Esophagus squamous epithelium (tissue), 5 donors: ENCODE measurements at regions not wholly inside any gene's neighbourhood (a gene's known extent, or its start where the extent isn't known, plus 50 kb on each side); places are given as distances from the start of the nearest gene placed in this dataset.

Source experiments
- DNase-seq: peaks from one replicate; lab custom pipeline; 2025; lab: John Stamatoyannopoulos, UW
- H3K27ac ChIP-seq, 4 donors: fragments of 200-600 bp; sonication (generic); one replicate each; pipeline ENCODE4 v1.5.1; 2016 to 2019; ENCODE audit warnings: mild to moderate bottlenecking in 1 of 4
- H3K27me3 ChIP-seq, 4 donors: fragments of 200-600 bp; sonication (generic); 1 replicate in 3 of 4; 2 replicates in 1 of 4; pipeline versions ENCODE4 v1.5.1 to v1.6.0; 2017 to 2021; ENCODE audit warnings: antibody characterized with exemption in 1 of 4
- H3K36me3 ChIP-seq, 3 donors: fragments of 200-600 bp; sonication (generic); one replicate each; pipeline ENCODE4 v1.5.1; 2016 to 2019
- H3K4me1 ChIP-seq, 3 donors: fragments of 200-600 bp; sonication (generic); one replicate each; pipeline ENCODE4 v1.5.1; 2017 to 2019
- H3K4me3 ChIP-seq, 4 donors: fragments of 200-600 bp; sonication (generic); 1 replicate in 3 of 4; 2 replicates in 1 of 4; pipeline ENCODE4 v1.5.1; 2016 to 2019; ENCODE audit warnings: mild to moderate bottlenecking in 2 of 4, moderate library complexity in 1 of 4
- H3K9me3 ChIP-seq, 3 donors: fragments of 200-600 bp; sonication (generic); one replicate each; pipeline ENCODE4 v1.5.1; 2016 to 2019
- CTCF ChIP-seq, 6 experiments: fragments of 450-650 bp in 4 of 6; fragments of 200-600 bp in 2 of 6; sonication (generic) in 2 of 6; IDR thresholded peaks; one replicate each; pipeline ENCODE4 v1.5.1; 2016 to 2019; ENCODE audit warnings: antibody characterized with exemption in 6 of 6, mild to moderate bottlenecking in 4 of 6, moderate library complexity in 4 of 6
- POLR2A ChIP-seq, 4 donors: fragments of 450-650 bp; IDR thresholded peaks; one replicate each; pipeline ENCODE4 v1.6.1; 2017; ENCODE audit warnings: antibody characterized with exemption in 4 of 4, mild to moderate bottlenecking in 4 of 4, moderate library complexity in 3 of 4
- WGBS, 2 donors: methylation state at CpG; one replicate each; pipeline ENCODE4 v1.1.5; 2018; 5-methylcytosine and 5-hydroxymethylcytosine counted together
- intact Hi-C: fragments of 100-400 bp; cut with DNase I; formaldehyde crosslinking; loops from one replicate; pipeline ENCODE4 v1.15.0; 2022
- donor health status: DM: yes; HTN: yes; CAD: no.

DNA sequence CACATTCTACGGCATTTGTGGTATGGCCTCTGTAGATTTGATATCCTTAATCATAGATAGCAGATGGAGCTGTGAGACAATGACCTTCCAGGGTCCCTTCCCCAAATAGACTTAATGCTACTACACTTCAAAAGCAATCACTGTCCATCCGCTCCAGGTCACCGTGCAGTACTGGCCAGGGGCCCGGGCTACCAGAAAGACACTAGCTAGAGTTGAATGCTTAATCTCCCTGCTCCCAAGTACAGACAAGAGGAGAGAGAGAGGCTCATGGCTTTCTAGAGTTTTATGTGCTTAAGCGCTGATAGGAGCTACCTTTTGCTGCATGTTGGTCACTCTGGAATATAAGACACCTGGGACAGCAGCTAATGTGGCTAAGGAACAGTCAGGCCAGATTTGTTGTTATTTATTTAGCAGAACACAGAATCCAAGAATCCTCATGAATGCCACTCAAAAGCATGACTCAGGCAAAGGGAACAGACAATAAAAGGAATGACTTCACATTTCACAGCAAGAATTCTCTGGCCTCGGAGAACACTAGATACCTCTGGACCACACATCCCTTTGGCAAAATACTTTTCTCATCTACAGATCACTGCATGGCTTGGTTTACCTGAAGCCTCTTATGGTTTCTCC, 165.0 kb downstream of the LACC1 start:
- intact Hi-C loops = loop anchor here (5.0 to 10.0 kb wide), 2 partner anchors 137 to 400 kb away; no protein-coding TSS in a partner anchor
- Histone ChIP-seq H3K9me3 (no peaks in the 10 kb centered on the region), H3K27me3 (peaks cover 0 to 8% (median 0%) of the 10 kb centered on the region in 4 donors), H3K4me1 (no peaks in the 10 kb centered on the region), H3K36me3 (no peaks in the 10 kb centered on the region), H3K4me3 (no peak overlapping the region), H3K27ac (no peak overlapping the region)
- DNase-seq = no peak
- TF ChIP-seq POLR2A (IDR thresholded peaks at IDR 0.05) = no peak
- TF ChIP-seq CTCF (IDR thresholded peaks at IDR 0.05) = no peak
- 76 to 94% methylated on average over 3 to 6 of the region's 6 CpGs for WGBS, 2 donors

DNA sequence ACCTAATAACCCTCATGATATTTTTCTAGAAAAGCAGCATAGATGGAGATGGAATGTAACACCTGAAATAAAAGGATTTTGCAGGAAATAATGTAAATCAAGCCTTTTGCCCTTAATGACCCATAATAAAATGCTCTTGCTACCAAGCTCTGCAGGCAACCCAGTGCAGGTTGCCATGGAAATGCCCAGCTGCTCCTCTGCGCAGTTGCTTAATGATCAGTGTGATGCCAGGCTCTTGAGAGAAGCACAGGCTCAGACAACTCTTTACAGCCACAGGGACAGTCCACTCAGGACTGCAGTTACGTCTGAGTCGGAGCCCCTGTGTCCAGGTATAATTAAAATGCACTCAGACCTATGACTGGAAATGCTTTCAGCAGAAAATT, 165.5 kb downstream of the LACC1 start:
- TF ChIP-seq POLR2A (IDR thresholded peaks at IDR 0.05) = no peak
- TF ChIP-seq CTCF (IDR thresholded peaks at IDR 0.05) = no peak
- intact Hi-C loops = loop anchor here (5.0 to 10.0 kb wide), 2 partner anchors 138 to 400 kb away; no protein-coding TSS in a partner anchor
- H3K9me3 ChIP-seq = no peaks in the 10 kb centered on the region
- no peaks in the 10 kb centered on the region for H3K36me3 ChIP-seq
- no peak for DNase-seq
- no peak overlapping the region for H3K4me3 ChIP-seq
- WGBS, 2 donors = 86 to 100% methylated on average over 1 to 3 of the region's 3 CpGs
- H3K4me1 ChIP-seq = no peaks in the 10 kb centered on the region
- H3K27ac ChIP-seq = no peak overlapping the region
- H3K27me3 ChIP-seq = peaks cover 0 to 8% (median 0%) of the 10 kb centered on the region in 4 donors

DNA sequence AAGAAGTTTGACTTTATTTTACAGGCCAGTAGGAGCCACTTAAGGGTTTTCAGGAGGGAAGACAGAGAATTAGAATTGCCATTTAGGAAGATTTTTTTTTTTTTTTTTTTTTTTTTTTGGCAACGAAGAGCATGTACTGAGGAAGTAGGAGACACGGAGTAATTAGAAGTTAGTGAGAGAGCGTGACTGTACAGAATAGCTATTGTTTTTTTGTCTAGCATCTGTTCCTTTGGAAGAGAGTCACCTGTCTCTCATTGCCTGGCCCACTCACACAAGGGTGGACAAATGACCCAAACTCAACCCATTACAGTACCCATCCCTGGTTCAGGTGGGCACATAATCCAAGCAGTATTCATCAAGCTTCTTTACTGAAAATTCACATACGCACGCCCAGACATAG, 166.7 kb downstream of the LACC1 start:
- H3K4me3 ChIP-seq = no peak overlapping the region
- intact Hi-C loops = loop anchor here (5.0 to 10.0 kb wide), 2 partner anchors 139 to 398 kb away; no protein-coding TSS in a partner anchor
- no peak for TF ChIP-seq CTCF (IDR thresholded peaks at IDR 0.05)
- no peak for TF ChIP-seq POLR2A (IDR thresholded peaks at IDR 0.05)
- no peaks in the 10 kb centered on the region for H3K9me3 ChIP-seq
- no peak for DNase-seq
- no peaks in the 10 kb centered on the region for H3K4me1 ChIP-seq
- H3K27me3 ChIP-seq = peaks cover 0 to 8% (median 0%) of the 10 kb centered on the region in 4 donors
- H3K27ac ChIP-seq = no peak overlapping the region
- H3K36me3 ChIP-seq = no peaks in the 10 kb centered on the region
- 73 to 87% methylated on average over 5 of the region's 5 CpGs for WGBS, 2 donors

DNA sequence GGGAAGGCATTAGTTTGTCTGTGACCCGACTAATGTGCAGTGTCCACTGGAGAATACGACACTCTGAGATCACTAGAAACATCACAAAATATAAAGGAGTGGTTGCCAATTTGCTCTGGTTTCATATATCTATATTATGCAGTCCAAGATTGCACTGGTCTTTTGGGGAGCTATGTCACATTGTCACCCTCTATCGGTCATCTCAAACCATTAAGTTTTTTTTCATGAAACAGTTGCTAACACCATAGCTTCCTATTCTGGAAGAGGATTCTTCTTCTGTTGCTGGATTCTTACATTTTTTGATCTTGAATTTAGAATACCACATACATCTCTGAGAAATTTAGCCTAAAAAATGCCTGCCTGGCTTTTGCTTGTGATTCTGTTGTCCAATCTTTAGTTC, 168.6 kb downstream of the LACC1 start:
- WGBS, 2 donors = 72 to 75% methylated on average over 3 of the region's 3 CpGs
- no peaks in the 10 kb centered on the region for H3K36me3 ChIP-seq
- no peak for DNase-seq
- intact Hi-C loops = loop anchor here (5.0 to 10.0 kb wide), 2 partner anchors 141 to 396 kb away; no protein-coding TSS in a partner anchor
- H3K27me3 ChIP-seq = peaks cover 0 to 8% (median 0%) of the 10 kb centered on the region in 4 donors
- peak in 1 of 6 experiments; percentile 28 for TF ChIP-seq CTCF (IDR thresholded peaks at IDR 0.05)
- TF ChIP-seq POLR2A (IDR thresholded peaks at IDR 0.05) = no peak
- H3K4me3 ChIP-seq = no peak overlapping the region
- H3K9me3 ChIP-seq = no peaks in the 10 kb centered on the region
- no peaks in the 10 kb centered on the region for H3K4me1 ChIP-seq
- H3K27ac ChIP-seq = no peak overlapping the region

DNA sequence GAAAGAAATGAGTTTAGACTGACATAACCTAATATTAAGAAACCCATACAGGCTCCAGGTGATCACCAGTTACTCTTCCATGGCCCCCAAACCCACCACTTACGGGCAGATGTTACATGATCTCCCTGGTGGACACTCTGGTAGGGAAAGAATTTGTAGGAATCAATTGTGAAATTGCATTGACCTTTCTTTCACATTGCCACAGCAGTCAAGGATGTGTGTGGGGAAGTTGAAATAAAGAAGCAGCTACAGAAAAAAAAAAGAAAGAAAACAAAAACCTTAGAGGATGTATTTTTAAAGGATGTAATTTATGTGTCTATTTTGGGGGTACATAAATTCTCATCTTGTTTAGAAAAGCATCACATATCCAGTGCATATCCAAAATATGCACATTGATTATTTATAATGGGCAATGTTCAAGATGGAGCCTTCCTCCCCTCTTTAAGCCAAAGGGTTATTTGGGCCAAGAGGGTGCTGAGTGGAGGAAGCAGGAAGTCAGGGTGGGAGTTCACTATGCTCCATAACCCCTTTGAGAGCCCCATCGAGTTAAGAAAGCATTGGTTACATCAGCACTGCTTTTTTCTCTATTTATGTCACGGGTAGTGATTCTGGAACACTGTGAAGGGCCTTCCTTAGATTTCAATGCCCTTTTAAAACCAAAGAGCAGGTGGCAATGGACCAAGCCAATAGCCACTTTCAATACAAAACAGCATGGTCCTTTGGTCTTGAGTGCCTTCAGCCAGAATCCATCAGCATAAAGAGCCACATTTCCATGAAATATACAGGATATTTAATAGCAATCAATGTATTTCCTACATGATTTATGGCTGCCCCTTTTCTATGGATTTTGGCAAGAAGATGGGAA, 169.6 kb downstream of the LACC1 start:
- Histone ChIP-seq H3K4me1 (no peaks in the 10 kb centered on the region), H3K4me3 (no peak overlapping the region), H3K9me3 (no peaks in the 10 kb centered on the region), H3K27ac (no peak overlapping the region), H3K36me3 (no peaks in the 10 kb centered on the region), H3K27me3 (peaks cover 0 to 8% (median 0%) of the 10 kb centered on the region in 4 donors)
- WGBS, 2 donors = 53 to 71% methylated on average over 3 of the region's 3 CpGs
- TF ChIP-seq CTCF (IDR thresholded peaks at IDR 0.05) (no peak), POLR2A (IDR thresholded peaks at IDR 0.05) (no peak)
- no peak for DNase-seq
- intact Hi-C loops = loop anchor here (5.0 to 10.0 kb wide), 2 partner anchors 142 to 395 kb away; no protein-coding TSS in a partner anchor
